ENCODE measurements at regions not wholly inside any gene's neighbourhood (a gene's known extent, or its start where the extent isn't known, plus 50 kb on each side); places are given as distances from the start of the nearest gene placed in this dataset.

DNA sequence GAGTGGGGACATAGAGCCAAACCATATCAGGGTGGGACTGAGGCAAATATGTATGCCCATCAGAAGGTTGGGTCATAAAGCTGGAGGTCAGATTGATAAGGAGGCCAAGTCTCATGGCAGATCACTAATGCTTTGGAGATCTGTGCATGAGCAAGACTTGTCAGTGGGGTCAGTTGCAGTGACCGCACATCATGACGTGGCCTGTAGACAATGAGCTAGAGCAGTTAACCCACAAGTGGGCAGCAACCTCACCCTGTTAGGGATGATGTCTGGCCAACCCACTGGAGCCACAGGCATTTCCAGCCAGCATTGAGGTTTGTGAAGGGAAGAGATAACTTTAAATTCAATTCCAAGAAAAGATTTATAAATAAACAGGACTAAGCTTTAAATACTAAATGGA lies 66.7 kb downstream of the XCL1 start:
- Histone ChIP-seq H3K79me2 (ENCODE audit: insufficient read depth) (no peaks in the 10 kb centered on the region), H3K36me3 (ENCODE audit: low read depth) (no peaks in the 10 kb centered on the region), H3K4me3 (no peak overlapping the region), H3K9ac (no peak overlapping the region), H3K9me2 (ENCODE audit: insufficient read depth) (peaks cover 3% of the 10 kb centered on the region; the same call in 1 of the 2 replicates), H3K27me3 (replicated peaks; ENCODE audit: insufficient read depth) (no peaks in the 10 kb centered on the region), H3F3A (ENCODE audit: insufficient read depth) (no peaks in the 10 kb centered on the region), H4K20me1 (ENCODE audit: insufficient read depth) (no peaks in the 10 kb centered on the region), H3K4me2 (ENCODE audit: unreplicated experiment) (peak overlapping the region; percentile 21), H2AFZ (no peak overlapping the region), H3K9me3 (ENCODE audit: low read depth) (no peaks in the 10 kb centered on the region), H3K27ac (peak overlapping the region; percentile 42), H3K4me1 (ENCODE audit: insufficient read depth) (peaks cover 29% of the 10 kb centered on the region)
- WGBS, 2 experiments (ENCODE audit: low coverage in 1 of 2, low lambda C conversion rate in 2 of 2, missing lambda C conversion rate in 2 of 2): 17 to 20% methylated on average over 2 of the region's 2 CpGs
- TF ChIP-seq EZH2 (IDR thresholded peaks at IDR 0.05; ENCODE audit: insufficient read depth, poor library complexity, severe bottlenecking) (no peak), EZH2phosphoT487 (IDR thresholded peaks at IDR 0.05; ENCODE audit: insufficient read depth, low read depth) (0 out of 2 replicates have a peak, but pooled peaks have one; percentile 41)
- DNase-seq: peak; percentile 90
- in situ Hi-C loops (cut with MboI): no loop called here

Measured in GM23248 (cell line).